ENCODE measurements at regions not wholly inside any gene's neighbourhood (a gene's known extent, or its start where the extent isn't known, plus 50 kb on each side); places are given as distances from the start of the nearest gene placed in this dataset.

GRCh38 chr4:30258949-30259348 is 461.2 kb upstream of the PCDH7 start:
- DNase-seq = no peak
- intact Hi-C loops (cut with DNase I) = no loop called here
- ATAC-seq = no peak

- ATAC-seq = no peak
- no peak for DNase-seq
- intact Hi-C loops (cut with DNase I) = no loop called here
Observed at GRCh38 chr4:30262379-30262778, 457.8 kb upstream of the PCDH7 start.

- ATAC-seq (no peak), DNase-seq (no peak)
- intact Hi-C loops (cut with DNase I) = no loop called here
Observed at GRCh38 chr4:30264465-30264864, 455.7 kb upstream of the PCDH7 start.

- ATAC-seq (no peak), DNase-seq (no peak)
- intact Hi-C loops (cut with DNase I) = no loop called here
Observed at GRCh38 chr4:30265716-30266115, 454.5 kb upstream of the PCDH7 start.

- ATAC-seq = no peak
- intact Hi-C loops (cut with DNase I) = no loop called here
Observed at GRCh38 chr4:30268370-30268769, 451.8 kb upstream of the PCDH7 start.

GRCh38 chr4:30269850-30270249 is 450.3 kb upstream of the PCDH7 start:
- ATAC-seq = no peak
- no peak for DNase-seq
- intact Hi-C loops (cut with DNase I) = no loop called here

More at GRCh38 chr4:30268370-30268769, 451.8 kb upstream of the PCDH7 start:
- no peak for DNase-seq

- ATAC-seq (no peak), DNase-seq (no peak)
Observed at GRCh38 chr4:30281986-30282385, 438.2 kb upstream of the PCDH7 start.

GRCh38 chr4:30283336-30283735 is 436.8 kb upstream of the PCDH7 start:
- ATAC-seq (no peak), DNase-seq (no peak)
- intact Hi-C loops (cut with DNase I) = no loop called here

More at GRCh38 chr4:30281986-30282385, 438.2 kb upstream of the PCDH7 start:
- intact Hi-C loops (cut with DNase I) = no loop called here

- intact Hi-C loops (cut with DNase I) = no loop called here
- ATAC-seq (no peak), DNase-seq (no peak)
Observed at GRCh38 chr4:30294295-30294694, 425.9 kb upstream of the PCDH7 start.

- ATAC-seq = no peak
- no peak for DNase-seq
- intact Hi-C loops (cut with DNase I) = no loop called here
Observed at GRCh38 chr4:30295652-30296051, 424.5 kb upstream of the PCDH7 start.

- intact Hi-C loops (cut with DNase I) = no loop called here
- ATAC-seq = no peak
- no peak for DNase-seq
Observed at GRCh38 chr4:30314001-30314400, 406.2 kb upstream of the PCDH7 start.

GRCh38 chr4:30330894-30331652 is 389.1 kb upstream of the PCDH7 start:
- intact Hi-C loops (cut with DNase I) = no loop called here
- ATAC-seq (no peak), DNase-seq (no peak)

- no peak for ATAC-seq
- no peak for DNase-seq
- intact Hi-C loops (cut with DNase I) = no loop called here
Observed at GRCh38 chr4:30341731-30342130, 378.4 kb upstream of the PCDH7 start.

- DNase-seq = no peak
- intact Hi-C loops (cut with DNase I) = no loop called here
- ATAC-seq = no peak
Observed at GRCh38 chr4:30350288-30350687, 369.9 kb upstream of the PCDH7 start.

GRCh38 chr4:30354605-30355004 is 365.6 kb upstream of the PCDH7 start:
- DNase-seq = no peak
- intact Hi-C loops (cut with DNase I) = no loop called here
- ATAC-seq = no peak

GRCh38 chr4:30362436-30362835 is 357.7 kb upstream of the PCDH7 start:
- intact Hi-C loops (cut with DNase I) = no loop called here
- ATAC-seq = no peak

GRCh38 chr4:30370105-30370504 is 350.1 kb upstream of the PCDH7 start:
- intact Hi-C loops (cut with DNase I) = no loop called here
- ATAC-seq (no peak), DNase-seq (no peak)

More at GRCh38 chr4:30362436-30362835, 357.7 kb upstream of the PCDH7 start:
- DNase-seq = no peak

GRCh38 chr4:30380404-30380998 is 339.7 kb upstream of the PCDH7 start:
- ATAC-seq (no peak), DNase-seq (peak; percentile 21)
- intact Hi-C loops (cut with DNase I) = no loop called here

GRCh38 chr4:30385650-30386049 is 334.5 kb upstream of the PCDH7 start:
- ATAC-seq = no peak
- intact Hi-C loops (cut with DNase I) = no loop called here
- no peak for DNase-seq

GRCh38 chr4:30386266-30386895 is 333.8 kb upstream of the PCDH7 start:
- no peak for ATAC-seq
- intact Hi-C loops (cut with DNase I) = no loop called here
- no peak for DNase-seq

GRCh38 chr4:30395902-30396301 is 324.3 kb upstream of the PCDH7 start:
- intact Hi-C loops (cut with DNase I) = no loop called here
- ATAC-seq (no peak), DNase-seq (no peak)

All from left cardiac atrium (tissue), 4 donors.